Stimulated activated CD8-positive, alpha-beta memory T cell treated with anti-CD3 and anti-CD28 coated beads, Interleukin-12 subunit alpha, Interleukin-12 subunit beta, amount 100 ng/mL, for 4 hours (primary cell): ENCODE measurements at regions not wholly inside any gene's neighbourhood (a gene's known extent, or its start where the extent isn't known, plus 50 kb on each side); places are given as distances from the start of the nearest gene placed in this dataset.

Source experiments
- DNase-seq: peaks from one replicate; pipeline ENCODE4 v3.0.0-alpha.2; 2020; ENCODE audit warnings: low read depth

- no peak for DNase-seq
These were observed 402.1 kb upstream of the CHD6 start for GRCh38 chr20:42020316-42020715.

DNA sequence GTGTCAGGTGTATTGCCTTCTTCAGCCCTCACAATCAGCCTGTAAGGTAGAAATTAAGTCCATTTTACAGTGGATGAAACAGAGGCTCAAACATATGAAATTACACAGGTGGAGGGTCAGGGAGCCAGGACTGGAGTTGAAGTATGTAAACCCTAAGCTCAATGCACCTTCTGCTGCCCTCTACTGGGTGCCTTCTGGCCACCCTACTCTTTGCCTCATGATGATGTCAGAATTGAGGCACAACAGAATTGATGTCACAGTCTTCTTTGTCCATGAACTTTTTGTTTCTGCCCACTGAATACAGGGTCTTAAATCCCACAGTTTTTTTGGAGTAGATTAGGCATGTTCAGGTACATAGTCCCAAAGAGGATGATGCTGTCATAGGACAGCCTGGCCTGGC, 400.8 kb upstream of the CHD6 start:
- DNase-seq: no peak

DNA sequence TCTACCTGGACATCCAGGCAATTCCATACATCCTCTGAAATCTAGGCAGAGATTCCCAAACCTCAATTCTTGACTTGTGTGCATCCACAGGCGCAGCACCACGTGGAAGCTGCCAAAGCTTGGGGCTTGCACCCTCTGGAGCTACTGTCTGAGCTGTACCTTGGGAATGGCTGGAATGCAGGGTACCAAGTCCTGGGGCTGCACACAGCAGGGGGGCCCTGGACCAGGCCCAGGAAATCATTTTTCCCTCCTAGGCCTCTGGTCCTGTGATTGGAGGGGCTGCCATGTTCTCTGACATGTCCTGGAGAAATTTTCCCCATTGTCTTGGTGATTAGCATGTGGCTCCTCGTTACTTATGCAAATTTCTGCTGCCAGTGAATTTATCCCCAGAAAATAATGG, 391.9 kb upstream of the CHD6 start:
- no peak for DNase-seq

DNA sequence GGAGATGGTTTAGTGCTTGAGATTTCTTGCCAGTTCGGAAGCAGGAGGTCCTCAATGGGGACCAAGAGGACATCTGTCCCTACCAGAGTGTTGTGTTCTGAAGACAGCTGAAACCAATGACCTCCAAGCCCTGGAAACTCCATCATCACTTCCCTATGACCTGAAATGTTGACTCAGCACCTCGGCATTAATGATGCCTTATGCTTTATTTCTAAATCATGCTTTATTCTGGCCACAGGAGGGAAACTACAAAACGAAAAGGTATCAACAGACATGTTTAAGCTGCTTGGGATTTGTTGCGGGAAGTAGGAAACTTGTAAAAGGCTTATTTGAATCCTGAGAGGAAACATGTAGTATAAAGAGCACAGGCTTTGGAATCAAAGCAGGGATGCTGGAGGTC, 389.1 kb upstream of the CHD6 start:
- DNase-seq: no peak

- DNase-seq: no peak
These were observed 387.0 kb upstream of the CHD6 start for GRCh38 chr20:42005211-42005610.

DNA sequence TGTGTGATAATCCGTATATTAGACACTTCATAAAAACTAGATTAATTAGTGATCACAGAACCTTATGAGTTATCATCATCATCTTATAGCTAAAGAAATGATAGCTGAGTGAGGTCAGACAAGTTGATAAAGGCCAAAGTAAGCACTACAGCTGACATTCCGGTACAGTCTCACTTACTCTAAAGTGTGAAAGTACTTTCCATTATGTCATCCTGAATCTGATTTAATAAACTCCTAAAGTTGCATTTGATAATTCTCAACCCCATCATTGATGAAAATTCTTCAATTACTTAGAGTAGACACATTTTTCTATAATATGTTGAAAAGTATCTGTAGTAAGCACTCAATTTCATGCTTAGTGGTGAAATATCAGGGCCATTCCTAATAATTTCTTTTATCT, 385.2 kb upstream of the CHD6 start:
- DNase-seq: no peak

- DNase-seq: no peak
These were observed 380.6 kb upstream of the CHD6 start for GRCh38 chr20:41998539-41999341.

DNA sequence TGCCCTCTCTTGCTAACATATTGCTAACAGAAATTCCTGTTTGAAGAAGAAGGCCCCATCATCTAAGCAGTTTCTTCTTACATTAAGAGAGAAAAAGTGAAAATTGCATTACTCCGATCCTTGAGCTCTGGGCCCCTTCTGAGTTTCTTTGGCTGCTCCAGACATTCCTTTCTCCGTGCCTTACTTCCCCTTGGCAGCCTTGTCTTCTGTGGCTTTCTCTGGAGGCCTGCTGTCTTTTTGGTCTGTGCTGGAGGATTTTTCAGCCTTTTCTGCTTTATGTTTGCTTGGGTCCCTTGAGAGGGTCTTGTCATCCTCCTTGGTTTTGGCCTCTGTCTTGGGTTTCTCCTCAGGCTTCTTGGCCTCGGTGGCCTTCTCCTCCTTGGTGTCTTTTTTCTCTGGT, 378.8 kb upstream of the CHD6 start:
- no peak for DNase-seq

DNA sequence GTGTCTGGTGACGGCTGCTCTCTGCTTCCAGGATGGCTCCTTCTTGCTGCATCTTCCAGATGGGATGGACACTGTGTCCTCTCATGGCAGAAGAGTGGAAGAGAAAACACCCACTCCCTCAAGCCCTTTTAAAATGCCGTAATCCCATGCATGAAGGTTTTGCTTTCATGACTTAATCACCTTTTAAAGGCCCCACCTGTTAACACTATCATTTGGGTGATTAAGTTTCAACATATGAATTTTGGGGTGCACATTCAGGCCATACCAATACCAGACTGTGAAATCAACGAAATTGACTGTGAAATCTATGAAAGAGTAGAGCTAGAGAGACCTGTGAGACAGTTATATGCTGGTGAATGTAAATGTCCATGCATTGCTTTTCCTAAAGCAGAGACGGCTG, 374.3 kb upstream of the CHD6 start:
- no peak for DNase-seq

DNA sequence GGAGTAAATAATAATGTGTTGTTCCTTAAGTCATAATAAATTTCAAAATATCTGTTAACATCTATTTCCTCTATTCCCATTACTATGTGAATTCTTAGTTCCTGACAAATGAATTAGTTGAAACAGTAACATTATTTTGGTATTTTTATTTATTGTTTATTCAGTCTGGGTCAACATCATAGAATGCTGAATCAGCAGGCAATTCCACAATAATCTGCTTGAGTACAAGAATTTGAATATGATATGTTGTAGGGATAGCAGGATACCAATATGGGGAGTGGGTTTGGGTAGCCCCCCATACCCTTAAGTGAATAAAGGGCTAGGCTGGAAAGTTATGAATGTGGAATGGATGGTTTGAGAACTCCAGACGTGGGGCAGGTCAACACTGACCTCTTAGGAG, 373.2 kb upstream of the CHD6 start:
- DNase-seq: no peak

DNA sequence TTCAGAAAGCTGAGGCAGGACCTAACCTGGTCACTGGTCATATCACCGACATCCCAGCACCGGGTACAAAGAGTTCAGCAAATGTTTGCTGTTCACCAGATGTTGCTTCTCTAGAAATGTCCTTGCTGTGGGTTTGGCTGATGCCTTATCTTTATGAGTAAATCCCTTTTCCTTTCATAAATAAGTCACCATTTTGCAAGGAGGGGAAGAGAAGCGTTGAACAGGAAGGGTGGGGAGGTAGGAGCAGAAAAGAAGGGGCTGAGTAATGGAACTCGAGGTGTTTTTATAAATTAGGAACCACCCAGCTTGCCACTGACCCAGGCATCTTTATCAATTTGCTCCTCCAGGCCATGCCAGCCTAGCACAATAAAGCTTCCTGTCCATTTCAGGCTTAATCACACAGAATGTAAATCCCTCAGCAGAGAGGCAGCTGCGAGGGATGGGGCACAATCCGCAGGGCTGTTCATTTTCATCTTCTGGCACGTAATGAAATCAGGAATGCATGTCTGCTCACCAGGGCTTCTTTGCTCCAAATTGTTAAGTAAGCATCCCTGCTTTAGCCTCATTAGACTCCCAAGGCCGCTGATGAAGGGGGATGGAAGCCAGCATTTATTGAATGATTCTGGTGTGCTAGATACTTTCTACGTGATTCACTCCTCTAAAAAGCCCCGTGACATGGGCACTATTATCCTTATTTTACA, 371.9 kb upstream of the CHD6 start:
- no peak for DNase-seq

GRCh38 chr20:41989039-41989679, 371.0 kb upstream of the CHD6 start:
- no peak for DNase-seq

DNA sequence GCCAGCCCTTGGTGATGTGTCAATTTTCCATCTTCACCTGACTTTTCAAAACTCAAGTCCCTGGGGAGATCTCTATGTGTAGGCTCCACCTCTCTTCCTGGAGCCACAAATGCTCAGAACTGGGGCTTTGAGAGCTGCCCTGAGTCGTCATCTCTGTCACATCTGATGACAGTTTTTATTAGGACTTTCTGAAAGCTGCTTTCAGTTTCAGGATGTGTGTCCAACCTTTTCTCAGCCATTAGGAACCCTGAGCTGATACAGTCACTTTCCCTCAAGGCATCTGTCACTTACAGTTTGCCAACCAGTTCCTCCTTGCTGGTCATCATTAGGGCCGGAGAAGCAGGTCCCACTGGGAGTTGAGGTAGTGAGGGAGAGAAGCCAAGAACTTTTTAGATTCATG, 365.9 kb upstream of the CHD6 start:
- DNase-seq: no peak

- DNase-seq: no peak
These were observed 365.0 kb upstream of the CHD6 start for GRCh38 chr20:41983159-41983558.

- DNase-seq: no peak
These were observed 363.6 kb upstream of the CHD6 start for GRCh38 chr20:41981746-41982145.

DNA sequence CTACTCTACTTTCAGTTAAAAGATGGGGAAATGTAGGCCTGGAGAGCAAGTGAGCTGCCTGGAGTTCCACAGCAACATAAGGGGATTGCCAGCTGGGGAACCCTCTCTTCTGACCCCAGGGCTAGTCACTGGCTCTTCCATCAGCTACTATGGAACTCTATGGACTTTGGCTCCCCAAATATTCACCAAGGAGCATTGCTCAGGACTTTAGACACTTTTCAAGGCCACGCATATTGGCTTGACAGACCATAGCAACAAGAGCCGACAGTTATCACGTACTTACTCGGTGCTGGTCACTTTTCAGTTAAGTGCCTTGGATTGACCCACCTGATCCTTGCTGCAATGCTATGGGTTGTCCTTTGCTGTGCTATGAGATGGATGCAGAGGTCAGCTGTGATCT, 360.7 kb upstream of the CHD6 start:
- no peak for DNase-seq

DNA sequence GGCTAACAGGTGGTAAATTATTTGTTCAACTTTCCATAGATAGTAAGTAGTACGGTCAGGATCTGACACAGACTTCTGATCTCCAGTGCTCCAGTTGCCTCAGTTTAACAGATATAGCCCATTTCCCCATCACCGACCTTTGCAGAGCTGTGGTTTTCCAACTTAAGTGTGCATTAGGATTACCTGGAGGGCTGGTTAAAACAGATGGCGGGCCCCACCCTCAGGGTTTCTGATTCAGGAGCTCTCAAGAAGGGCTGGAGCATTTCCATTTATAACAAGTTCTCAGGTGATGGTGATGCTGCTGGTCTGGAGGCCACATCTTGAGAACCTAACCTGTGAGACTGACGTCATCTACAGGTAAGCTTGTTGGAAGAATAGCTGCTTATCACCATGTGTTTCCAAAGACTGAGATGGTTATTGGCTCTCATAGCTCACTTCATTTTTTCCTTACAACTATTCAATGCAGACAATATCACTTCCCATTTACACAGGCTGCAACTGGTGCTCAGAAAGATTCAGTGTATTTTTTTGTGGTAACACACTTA, 360.1 kb upstream of the CHD6 start:
- no peak for DNase-seq

GRCh38 chr20:41969656-41970055, 351.5 kb upstream of the CHD6 start:
- DNase-seq: no peak

GRCh38 chr20:41960166-41960565, 342.0 kb upstream of the CHD6 start:
- DNase-seq: no peak

- DNase-seq: no peak
These were observed 340.2 kb upstream of the CHD6 start for GRCh38 chr20:41958391-41958790.

- no peak for DNase-seq
These were observed 338.3 kb upstream of the CHD6 start for GRCh38 chr20:41956338-41957074.

GRCh38 chr20:41952166-41952565, 334.0 kb upstream of the CHD6 start:
- no peak for DNase-seq
